ENCODE measurements at regions not wholly inside any gene's neighbourhood (a gene's known extent, or its start where the extent isn't known, plus 50 kb on each side); places are given as distances from the start of the nearest gene placed in this dataset.

GRCh38 chr14:25231004-25231403 lies 181.1 kb upstream of the STXBP6 start:
- Histone ChIP-seq H3K79me2 (no peaks in the 10 kb centered on the region), H3K27ac (no peak overlapping the region), H2AFZ (no peak overlapping the region), H3K36me3 (ENCODE audit: control insufficient read depth, insufficient read depth, low read length) (no peaks in the 10 kb centered on the region), H3K9ac (no peak overlapping the region), H3K4me3 (ENCODE audit: low read depth, low read length) (no peak overlapping the region), H3K4me1 (no peaks in the 10 kb centered on the region), H3K4me2 (ENCODE audit: low read length) (no peak overlapping the region), H3K9me3 (ENCODE audit: control insufficient read depth, low read length) (no peaks in the 10 kb centered on the region), H3K27me3 (ENCODE audit: control insufficient read depth, insufficient read depth, low read length) (no peaks in the 10 kb centered on the region)
- TF ChIP-seq, protein P1, sequence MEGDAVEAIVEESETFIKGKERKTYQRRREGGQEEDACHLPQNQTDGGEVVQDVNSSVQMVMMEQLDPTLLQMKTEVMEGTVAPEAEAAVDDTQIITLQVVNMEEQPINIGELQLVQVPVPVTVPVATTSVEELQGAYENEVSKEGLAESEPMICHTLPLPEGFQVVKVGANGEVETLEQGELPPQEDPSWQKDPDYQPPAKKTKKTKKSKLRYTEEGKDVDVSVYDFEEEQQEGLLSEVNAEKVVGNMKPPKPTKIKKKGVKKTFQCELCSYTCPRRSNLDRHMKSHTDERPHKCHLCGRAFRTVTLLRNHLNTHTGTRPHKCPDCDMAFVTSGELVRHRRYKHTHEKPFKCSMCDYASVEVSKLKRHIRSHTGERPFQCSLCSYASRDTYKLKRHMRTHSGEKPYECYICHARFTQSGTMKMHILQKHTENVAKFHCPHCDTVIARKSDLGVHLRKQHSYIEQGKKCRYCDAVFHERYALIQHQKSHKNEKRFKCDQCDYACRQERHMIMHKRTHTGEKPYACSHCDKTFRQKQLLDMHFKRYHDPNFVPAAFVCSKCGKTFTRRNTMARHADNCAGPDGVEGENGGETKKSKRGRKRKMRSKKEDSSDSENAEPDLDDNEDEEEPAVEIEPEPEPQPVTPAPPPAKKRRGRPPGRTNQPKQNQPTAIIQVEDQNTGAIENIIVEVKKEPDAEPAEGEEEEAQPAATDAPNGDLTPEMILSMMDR (IDR thresholded peaks at IDR 0.05) = no peak

DNA sequence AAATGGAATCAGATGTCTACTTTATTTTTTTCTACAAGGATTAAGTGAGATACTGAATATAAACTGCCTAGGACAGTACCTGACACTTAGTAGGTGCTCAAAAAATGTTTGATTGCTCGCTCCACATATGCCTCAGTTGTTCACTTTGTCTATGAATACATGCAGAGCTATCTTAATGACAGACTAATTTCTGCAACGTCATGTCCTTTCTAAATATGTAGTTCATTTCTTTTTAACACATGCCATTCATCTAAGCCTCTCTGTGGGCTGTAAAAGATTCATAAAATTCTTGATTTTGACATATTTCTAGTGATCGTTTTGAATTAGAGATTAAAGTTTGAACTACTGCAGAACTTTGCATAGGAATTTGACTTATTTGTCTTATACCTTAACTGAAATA lies 176.3 kb upstream of the STXBP6 start:
- Histone ChIP-seq H3K27me3 (ENCODE audit: control insufficient read depth, insufficient read depth, low read length) (no peaks in the 10 kb centered on the region), H3K4me1 (no peaks in the 10 kb centered on the region), H3K9ac (no peak overlapping the region)

DNA sequence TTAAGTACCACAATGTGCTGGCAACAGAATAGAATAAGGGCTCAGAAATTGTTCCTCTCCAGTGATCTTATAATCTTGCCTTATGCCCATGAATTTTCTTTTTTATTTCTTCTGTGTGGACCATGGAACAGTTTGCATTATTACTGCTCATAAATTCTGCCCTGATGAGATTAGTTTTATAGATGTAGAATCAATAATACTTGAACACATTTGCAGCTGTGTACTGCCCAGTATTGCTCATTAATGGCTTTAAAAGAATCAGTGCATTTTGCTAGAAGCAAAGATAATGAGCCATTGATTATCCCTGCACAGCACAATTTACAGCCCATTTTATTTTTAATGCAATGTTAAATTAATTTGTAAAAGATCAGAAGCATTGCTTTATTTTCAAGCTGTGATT lies 172.3 kb upstream of the STXBP6 start:
- no peaks in the 10 kb centered on the region for H3K79me2 ChIP-seq
- no peak overlapping the region for H3K4me2 ChIP-seq (ENCODE audit: low read length)
- H3K27ac ChIP-seq = no peak overlapping the region
- H3K27me3 ChIP-seq (ENCODE audit: control insufficient read depth, insufficient read depth, low read length) = no peaks in the 10 kb centered on the region
- no peaks in the 10 kb centered on the region for H3K9me3 ChIP-seq (ENCODE audit: control insufficient read depth, low read length)
- H3K9ac ChIP-seq = no peak overlapping the region
- no peak overlapping the region for H3K4me3 ChIP-seq (ENCODE audit: low read depth, low read length)
- TF ChIP-seq, protein P1 (IDR thresholded peaks at IDR 0.05) = no peak
- no peak overlapping the region for H2AFZ ChIP-seq
- no peaks in the 10 kb centered on the region for H3K4me1 ChIP-seq
- H3K36me3 ChIP-seq (ENCODE audit: control insufficient read depth, insufficient read depth, low read length) = no peaks in the 10 kb centered on the region

More for the DNA sequence above, 176.3 kb upstream of the STXBP6 start:
- H3K9me3 ChIP-seq (ENCODE audit: control insufficient read depth, low read length) = no peaks in the 10 kb centered on the region
- H3K36me3 ChIP-seq (ENCODE audit: control insufficient read depth, insufficient read depth, low read length) = no peaks in the 10 kb centered on the region
- H3K4me2 ChIP-seq (ENCODE audit: low read length) = no peak overlapping the region
- no peak overlapping the region for H2AFZ ChIP-seq
- TF ChIP-seq, protein P1 (IDR thresholded peaks at IDR 0.05) = no peak
- H3K4me3 ChIP-seq (ENCODE audit: low read depth, low read length) = no peak overlapping the region
- no peaks in the 10 kb centered on the region for H3K79me2 ChIP-seq
- H3K27ac ChIP-seq = no peak overlapping the region

DNA sequence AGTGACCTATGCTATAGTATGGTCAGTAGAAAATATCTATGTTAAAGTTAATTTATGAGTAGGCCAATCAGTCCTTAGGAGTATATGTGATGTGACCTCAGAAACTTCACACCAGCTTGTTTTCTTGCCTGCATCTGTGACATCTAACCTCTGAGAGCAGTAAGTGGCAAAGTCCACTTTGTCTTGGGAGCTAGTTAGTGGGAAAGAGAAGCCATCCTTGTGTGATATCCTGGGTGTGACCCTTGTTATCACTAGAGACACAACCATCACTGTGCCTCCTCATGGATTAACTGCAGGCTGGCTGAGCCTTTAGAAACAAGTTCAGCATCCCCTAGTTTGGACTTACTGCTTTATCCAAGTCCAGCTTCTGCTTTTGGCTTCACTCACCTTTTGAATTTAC lies 170.6 kb upstream of the STXBP6 start:
- H3K36me3 ChIP-seq (ENCODE audit: control insufficient read depth, insufficient read depth, low read length) = no peaks in the 10 kb centered on the region
- H3K4me3 ChIP-seq (ENCODE audit: low read depth, low read length) = no peak overlapping the region
- H3K4me2 ChIP-seq (ENCODE audit: low read length) = no peak overlapping the region
- no peaks in the 10 kb centered on the region for H3K79me2 ChIP-seq
- TF ChIP-seq, protein P1 (IDR thresholded peaks at IDR 0.05) = no peak
- H2AFZ ChIP-seq = no peak overlapping the region
- H3K27me3 ChIP-seq (ENCODE audit: control insufficient read depth, insufficient read depth, low read length) = no peaks in the 10 kb centered on the region
- H3K4me1 ChIP-seq = no peaks in the 10 kb centered on the region
- no peak overlapping the region for H3K9ac ChIP-seq
- H3K9me3 ChIP-seq (ENCODE audit: control insufficient read depth, low read length) = no peaks in the 10 kb centered on the region
- no peak overlapping the region for H3K27ac ChIP-seq

DNA sequence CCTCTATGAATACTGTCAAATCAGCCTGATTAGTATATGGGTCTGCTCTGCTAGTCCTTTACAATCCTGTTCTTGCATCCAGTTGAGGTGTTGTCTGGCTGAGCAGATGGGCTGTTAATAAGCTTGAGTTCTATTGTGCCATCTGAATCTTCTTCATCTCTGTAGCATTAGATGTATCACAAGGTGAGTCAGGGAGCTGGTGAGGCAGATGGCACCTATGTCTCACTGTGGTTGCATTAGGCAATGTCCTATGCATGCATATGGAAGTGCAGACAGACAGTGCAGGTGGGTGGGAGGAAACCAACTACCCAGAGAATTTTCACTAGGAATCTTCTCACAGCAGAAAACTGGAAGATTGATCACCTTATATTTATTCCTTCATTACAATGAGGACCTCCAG lies 165.7 kb upstream of the STXBP6 start:
- Histone ChIP-seq H3K9me3 (ENCODE audit: control insufficient read depth, low read length) (no peaks in the 10 kb centered on the region), H3K9ac (no peak overlapping the region), H3K4me1 (no peaks in the 10 kb centered on the region), H3K79me2 (no peaks in the 10 kb centered on the region), H2AFZ (no peak overlapping the region), H3K27me3 (ENCODE audit: control insufficient read depth, insufficient read depth, low read length) (no peaks in the 10 kb centered on the region), H3K4me2 (ENCODE audit: low read length) (no peak overlapping the region), H3K36me3 (ENCODE audit: control insufficient read depth, insufficient read depth, low read length) (no peaks in the 10 kb centered on the region), H3K27ac (no peak overlapping the region), H3K4me3 (ENCODE audit: low read depth, low read length) (no peak overlapping the region)
- TF ChIP-seq, protein P1 (IDR thresholded peaks at IDR 0.05) = no peak

All from parathyroid adenoma (tissue), 2 donors.